Ecto neural progenitor cell (in vitro differentiated cells): ENCODE measurements at regions not wholly inside any gene's neighbourhood (a gene's known extent, or its start where the extent isn't known, plus 50 kb on each side); places are given as distances from the start of the nearest gene placed in this dataset.

ENCODE experiments used
- DNase-seq: peaks from one replicate; pipeline ENCODE4 v3.0.0-alpha.2; 2018; ENCODE audit warnings: low spot score

DNA sequence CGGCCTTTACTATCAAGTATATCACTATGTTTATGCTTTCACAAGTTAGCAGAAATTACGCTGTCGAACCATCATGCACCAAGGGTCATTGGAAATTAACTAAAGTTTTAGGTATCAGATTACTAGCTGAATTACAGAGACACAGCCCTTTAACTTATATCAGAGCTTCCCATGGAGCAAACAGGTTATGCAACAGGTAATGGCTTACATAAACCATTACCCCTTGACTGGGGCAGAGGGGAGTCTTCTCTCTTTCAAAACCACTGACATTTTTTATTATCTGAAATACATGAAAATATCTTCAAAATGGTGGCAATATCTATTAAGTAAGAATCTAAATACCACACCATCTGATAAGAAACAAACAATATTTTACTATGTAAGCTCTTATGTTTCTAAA lies 1692.9 kb upstream of the SLC10A2 start:
- DNase-seq, result no peak

DNA sequence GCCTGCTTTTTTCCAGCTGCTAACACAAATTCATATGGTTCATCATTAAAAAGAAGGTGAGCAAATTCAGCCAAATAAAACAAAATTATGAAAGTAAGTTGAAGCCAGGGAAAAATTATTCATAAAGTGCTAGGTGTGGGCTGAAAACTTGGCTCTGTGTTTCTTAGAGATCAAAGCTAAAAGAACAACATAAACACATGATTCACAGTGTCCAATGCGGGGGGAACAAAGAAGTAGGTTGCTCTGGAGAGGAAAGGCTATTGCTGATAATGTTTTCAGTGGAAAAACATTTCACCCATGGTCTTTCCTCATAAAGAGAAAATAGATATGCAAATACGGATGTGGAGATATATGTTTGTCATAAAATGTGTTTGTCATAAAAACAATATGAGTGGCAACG lies 1691.5 kb upstream of the SLC10A2 start:
- DNase-seq, result no peak

DNA sequence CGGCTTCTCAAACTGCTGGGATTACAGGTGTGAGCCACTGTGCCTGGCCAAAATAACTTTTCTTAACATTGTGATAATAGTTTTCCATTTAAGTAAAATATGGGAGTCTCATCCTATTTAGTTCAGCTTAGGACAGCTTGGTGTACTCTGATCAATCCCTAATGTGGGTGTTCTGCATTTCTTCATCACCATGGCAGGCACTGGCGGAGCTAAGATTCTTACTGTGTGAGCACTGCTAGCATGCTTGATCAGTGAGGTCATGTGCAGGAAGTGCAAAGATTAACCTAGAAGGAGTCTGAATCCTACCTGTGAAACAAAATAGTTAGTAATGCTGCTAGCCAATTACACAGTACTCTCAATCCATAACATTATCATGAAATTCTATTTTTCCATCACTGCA lies 1684.2 kb upstream of the SLC10A2 start:
- no peak for DNase-seq

DNA sequence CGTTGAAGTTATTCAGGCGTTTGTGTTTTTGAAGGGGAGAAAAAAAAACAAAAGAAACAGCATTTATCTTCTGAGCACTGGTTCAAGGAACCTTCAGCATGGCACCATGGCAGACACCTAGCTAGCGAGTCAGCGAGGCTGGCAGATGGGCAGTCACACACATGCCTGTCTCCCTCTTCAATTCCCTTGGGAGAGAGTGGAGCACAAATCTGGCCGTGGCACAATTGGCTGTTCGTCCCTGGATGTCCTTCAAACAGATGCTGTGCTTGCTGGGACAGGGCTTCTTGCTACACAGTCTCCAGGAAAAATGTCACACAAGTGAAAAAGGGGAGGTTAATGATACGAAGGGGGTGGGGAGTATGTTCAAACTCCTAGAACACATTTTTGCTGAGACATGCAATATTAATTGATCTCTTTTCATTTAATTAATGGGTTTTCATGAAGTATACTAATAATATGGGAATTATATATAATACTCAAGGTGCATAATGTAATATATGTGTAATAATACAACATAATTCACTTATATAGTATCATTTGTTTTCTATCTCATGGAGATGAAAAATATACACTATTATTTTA lies 1674.5 kb upstream of the SLC10A2 start:
- no peak for DNase-seq

DNA sequence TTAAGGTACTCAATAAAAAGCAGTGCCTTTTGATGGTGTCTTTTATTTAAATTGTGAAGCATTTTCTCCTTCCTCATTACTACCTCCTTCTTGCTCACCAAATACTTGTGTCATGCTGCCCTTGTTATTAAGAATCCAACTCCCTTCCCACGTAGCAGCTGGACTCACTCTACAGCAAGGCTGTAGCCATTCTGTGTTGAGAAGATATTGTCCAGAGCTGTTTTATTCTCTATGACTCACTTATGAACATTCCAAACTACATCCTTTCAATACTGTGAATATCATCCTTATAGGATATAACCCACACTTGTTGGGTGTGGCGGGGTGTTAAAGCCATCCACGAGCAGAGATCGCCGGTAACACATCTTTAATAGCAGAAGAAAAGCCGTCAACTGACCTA lies 1671.5 kb upstream of the SLC10A2 start:
- DNase-seq, result no peak

DNA sequence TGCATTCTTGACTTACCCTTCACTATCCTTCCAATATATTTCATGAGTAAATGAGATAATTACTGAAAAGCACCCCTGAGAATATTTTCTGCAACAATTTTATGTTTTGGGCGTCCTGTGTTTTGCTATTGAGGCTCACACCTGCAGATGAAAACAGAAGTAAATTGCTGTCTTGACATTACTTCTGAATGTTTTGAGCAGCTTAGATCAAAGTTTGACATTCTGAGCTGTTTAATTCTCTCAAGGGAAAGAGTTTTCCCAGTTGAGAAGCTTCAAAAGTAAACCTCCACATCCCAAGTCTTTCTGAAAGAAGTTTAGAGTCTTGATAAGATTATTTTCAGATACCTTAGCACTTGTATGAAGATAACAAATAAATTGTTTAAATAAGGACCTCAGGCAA lies 1667.2 kb upstream of the SLC10A2 start:
- DNase-seq, result no peak

DNA sequence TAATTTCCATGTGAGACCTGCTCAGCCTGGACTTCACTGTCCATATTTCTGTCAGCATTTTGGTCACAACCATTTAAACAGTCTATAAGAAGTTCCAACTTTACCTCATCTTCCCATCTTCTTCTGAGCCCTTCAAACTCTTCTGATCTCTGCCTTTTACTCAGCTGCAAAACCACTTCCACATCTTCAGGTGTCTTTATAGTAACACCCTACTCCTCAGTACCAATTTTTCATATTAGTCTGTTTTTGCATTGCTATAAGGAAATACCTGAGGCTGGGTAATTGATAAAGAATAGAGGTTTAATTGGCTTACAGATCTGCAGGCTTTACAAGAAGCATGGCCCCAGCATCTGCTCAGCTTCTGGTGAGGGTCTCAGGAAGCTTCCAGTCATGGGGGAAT lies 1648.9 kb upstream of the SLC10A2 start:
- DNase-seq, result no peak

DNA sequence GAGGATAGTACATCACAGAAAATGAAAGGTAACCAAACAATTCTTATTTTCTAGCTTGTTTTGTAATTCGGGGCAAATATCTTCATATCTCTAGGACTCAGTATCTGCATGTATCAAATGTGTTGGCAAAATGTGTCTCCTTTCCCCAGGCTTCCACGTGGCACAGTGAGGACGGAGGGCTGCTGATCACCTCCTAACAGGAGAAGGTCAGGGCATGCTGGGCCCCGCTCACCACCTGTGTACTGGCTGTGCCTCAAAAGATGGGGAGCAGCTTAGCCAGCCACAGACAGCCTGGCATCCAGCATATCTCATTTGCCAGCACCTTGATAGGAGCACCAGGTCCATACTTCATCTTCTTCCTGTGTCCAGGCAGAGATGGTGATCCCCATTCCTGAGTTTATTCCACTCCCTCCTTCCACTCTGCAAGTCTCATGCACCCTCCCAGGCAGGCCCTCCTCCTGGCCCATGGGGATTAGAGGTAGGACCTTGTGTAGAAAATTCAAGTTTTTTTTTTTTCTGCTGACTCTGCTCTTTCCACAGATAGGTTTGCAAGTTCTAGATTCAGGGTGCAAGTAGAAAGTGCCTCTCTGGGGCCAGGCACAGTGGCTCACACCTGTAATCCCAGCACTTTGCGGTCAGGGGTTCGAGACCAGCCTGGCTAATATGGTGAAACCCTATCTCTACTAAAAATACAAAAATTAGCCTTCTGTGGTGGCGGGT lies 1639.0 kb upstream of the SLC10A2 start:
- no peak for DNase-seq

DNA sequence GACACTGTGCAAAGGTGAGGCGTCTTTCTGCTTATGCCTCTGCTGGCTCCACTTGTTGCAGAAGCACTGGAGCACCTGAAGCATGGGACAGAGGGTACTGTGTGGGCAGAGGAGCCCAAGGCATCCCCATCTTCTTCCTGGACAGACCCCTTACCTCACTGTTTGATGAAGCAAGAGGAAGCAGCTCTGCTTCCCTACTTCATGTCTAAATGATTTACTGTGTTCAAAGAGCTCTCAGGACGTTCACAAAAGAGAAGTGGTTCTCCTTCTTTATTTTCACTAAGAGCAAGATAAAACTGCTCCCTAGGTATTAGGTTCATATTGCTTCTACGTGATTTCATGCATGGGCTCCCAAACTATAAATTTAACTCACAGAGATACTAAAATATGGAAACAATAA lies 1635.4 kb upstream of the SLC10A2 start:
- no peak for DNase-seq

DNA sequence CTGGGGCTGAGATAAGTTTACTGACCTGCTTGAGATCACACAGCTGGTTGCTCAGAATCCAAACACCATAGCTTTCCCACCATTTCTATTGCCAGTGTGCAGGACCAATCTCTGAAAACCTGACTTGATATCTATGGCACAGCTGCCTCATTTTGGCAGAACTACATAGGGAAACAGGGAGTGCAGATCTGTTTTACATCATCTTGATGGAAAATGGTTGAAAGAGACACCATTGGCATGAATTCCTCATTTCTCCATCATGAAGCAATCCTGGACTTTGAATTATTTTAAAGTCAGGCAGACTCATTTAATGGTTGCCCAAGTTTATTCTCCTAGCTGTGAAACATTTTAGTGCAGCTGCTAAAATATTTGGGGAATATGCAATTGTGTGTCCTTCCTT lies 1628.2 kb upstream of the SLC10A2 start:
- DNase-seq, result no peak

DNA sequence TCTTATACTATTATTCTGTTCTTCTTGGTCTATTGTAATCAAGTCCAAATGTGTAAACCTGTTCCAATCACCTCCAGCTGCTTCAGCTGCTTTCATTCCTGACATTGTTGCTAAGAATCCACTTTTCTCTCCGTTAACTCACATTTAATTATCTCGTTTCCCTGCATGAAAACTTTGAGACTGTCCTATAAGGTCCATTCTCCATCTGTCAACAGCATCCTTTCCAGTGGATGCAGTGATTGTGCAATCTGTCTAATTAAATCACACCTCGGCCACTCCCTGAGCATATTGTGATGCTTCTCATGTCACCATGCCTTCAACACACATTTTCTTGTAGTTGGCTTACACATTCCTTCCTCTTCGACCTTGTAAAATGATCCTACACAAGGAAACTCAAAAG lies 1626.9 kb upstream of the SLC10A2 start:
- no peak for DNase-seq

DNA sequence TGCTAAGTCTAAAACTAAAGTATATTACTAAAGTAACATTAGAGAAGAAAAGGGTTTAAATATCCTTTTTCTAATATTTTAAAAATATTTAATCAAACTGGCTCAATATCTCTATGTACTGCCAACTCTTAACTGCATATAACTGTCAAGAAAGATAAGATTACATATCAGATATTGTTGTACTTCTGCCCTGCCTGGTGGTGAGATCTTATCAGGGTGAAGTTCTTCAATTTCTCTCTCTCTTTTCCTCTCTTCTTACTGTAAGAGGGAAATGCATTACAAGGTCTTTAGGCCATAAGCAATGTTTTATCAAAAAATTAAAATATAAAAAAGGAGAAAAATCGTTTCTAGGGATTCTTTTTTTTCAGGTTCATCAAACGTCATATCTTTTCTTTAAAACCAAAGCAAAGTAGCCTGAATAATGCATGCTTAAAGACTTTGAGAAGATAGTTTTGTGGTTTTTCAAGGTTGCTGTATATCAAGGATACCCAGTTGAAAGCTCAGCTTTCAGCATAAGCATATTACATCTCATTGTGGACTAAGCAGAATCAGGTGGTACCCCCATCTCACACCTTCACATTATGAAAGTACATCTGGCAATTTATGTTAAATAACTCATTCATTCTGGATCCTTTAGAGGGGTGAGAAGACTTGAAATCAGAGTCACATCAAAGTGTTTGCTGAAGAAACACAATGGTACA lies 1625.7 kb upstream of the SLC10A2 start:
- DNase-seq, result no peak

DNA sequence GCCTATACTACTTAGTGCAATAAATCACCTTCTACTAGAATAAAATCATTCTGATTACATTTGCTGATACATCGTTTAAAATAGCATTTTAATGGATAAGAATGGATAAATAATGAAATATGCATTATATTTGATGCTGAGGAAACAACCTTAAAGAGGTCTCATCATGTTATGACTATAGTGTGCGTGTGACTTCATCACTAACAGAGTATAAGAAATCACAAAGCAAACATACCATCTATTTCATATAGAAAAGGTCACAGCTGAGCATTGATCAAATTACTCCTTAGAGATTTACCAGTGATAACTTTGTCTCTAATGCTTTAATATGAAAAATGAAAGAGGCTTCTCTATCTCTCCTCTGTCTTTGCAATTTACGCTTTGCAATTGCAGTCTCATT lies 1620.3 kb upstream of the SLC10A2 start:
- DNase-seq, result no peak

DNA sequence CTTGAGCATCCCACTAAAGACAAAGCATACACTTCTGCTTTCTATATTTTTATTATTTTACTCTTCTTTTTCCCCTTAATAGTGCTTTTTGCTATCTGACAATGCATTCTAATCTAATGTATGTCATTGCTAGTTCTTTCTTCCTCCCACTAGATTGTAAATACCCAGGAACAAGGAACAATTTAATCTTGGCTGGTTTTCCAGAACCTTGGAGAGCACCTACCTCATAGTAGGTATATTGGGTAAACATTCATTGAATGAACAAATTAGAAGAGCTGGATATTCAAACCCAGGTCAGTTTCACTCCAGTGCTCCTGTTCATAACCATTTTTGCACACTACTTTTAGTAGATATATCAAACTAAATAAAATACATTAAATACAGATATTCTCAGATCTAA lies 1617.6 kb upstream of the SLC10A2 start:
- no peak for DNase-seq

DNA sequence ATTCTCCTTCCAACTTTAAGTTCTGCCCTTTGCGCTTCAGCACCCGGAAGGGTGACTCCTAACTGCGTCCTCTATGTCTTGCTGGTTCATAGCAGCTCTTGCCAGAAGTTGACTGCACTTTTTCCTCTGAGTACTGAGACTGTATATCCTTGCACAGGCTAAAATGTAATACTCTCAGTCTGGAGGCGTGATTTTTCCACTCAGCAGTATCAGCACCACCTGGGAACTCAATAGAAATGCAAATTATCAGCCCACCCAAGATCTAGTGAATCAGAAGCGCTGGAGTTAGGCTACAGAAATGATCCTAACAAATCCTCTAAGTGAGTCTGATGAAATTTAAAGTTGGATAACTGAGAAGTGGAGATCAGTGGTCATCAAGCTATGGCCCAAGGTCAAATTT lies 1611.9 kb upstream of the SLC10A2 start:
- DNase-seq, result no peak

DNA sequence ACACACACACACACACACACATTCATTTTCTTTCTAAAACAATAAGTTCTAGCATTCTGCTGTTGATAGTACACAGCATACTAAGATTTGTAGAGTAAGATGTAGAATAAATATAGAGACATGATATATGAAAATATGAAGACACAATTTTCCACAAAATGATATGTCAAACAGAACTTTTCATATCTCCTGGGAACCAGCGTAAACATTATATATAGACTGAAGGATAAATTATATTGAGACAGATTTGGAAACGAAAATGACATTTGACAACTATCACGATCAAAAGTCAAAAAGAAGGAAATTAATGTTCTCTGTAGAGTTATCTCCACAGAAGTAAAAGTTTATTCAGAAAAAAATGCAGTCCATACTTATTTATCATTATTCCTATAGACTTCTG lies 1605.7 kb upstream of the SLC10A2 start:
- no peak for DNase-seq

DNA sequence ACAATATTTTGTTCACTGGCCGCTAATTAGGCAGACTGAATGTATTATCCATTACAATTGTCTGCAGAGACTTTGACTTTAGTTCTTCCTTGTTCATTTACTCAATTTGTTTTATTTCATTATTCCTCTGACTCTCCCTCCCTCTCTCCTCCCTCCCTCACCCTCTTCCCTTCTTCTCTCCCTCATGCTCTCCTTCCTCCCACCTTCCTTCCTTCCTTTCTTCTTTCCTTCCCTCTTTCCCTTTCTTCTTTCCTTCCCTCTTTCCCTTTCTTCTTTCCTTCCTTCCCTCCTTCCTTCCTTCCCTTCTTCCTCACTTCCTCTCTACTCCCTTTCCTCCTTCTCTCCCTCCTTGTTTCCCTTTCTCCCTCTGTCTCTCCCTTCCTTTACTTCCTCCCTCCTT lies 1591.0 kb upstream of the SLC10A2 start:
- no peak for DNase-seq

DNA sequence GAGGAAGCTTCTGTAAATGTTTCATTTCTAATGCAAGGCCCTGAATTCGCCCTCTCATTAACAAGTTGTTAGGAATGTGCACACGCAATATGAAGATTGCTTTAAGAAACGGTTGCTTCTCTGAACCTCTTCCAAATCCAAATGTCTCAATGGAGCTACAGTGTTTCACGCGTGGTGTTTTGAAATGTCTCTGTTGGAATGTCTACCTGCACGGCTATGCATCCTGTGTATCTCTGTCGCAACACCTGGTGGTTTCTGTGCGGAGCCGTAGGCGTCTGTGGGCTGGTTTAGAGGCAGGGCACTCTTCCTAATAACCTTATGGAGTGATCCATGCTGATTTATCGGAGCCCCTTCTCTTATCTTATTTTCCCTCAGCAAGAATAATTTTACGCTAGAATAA lies 1584.2 kb upstream of the SLC10A2 start:
- no peak for DNase-seq

DNA sequence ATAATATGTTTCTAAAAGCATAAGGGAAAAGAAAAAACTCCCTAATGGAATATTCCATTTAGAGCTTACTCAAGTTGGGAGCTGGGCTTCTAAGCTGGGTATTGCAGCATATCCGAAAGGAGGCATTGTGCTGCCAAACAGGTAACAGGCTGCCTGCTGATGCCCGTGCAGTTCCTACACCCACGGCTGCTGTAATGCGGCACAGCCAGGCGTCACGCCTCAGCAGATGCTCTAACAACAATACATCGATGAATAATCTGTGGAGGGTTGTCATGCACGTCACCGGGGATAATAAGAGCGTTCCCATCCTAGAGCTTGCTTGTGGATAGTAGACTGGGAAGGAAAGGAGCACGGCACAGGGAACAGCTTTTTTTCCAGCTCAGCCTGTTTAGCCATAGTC lies 1582.1 kb upstream of the SLC10A2 start:
- no peak for DNase-seq

DNA sequence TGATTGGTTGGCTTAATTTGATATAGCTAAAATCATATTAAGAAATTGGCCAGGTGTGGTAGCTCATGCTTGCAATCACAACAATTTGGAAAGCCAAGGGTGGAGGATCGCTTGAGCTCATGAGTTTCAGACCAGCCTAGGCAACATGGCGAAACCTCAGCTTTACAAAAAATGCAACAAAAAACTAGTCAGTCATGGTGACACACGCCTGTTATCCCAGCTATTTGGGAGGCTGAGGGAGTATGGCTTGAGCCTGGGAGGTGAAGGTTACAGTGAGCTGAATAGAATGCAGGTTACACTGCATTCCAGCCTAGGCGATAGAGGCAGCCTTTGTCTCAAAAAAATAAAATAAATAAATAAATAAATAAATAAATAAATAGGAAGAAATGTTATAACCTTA lies 1579.6 kb upstream of the SLC10A2 start:
- no peak for DNase-seq

DNA sequence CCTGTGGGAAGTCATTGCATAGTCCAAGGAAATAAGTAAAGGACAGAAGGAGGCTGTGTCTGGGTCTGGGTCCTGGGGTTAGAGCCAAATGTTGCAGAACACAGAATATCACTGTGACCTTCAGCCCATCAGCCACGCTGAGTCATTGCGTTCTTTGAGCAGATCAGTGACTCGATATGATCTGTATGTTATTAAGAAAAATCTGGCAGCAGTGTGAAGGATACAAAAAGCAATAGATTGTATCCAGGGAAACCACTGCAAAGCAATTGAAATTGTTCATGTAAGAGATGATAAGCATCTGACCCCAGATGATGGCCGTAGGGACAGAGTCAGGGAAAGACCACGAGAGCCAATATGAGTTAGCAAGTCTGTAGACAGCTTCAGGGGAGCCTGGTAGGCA lies 1575.1 kb upstream of the SLC10A2 start:
- no peak for DNase-seq

DNA sequence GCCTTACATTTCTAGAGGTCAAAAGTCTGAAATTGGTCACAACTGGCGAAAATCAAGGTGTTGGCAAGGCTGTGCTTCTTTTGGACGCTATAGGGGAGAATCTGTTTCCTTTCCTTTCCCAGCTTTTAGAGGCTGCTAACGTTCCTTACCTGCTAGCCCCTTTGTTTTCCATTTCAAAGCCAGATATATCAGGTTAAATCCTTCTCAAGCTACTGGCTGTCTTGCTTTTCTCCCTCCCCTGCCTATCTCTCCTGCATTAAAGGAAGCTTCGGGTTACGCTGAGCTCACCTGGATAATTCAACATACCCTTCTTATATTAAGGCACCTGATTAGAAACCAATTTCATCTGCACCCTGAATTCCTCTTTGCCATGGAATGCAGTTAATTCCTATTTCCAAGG lies 1569.7 kb upstream of the SLC10A2 start:
- DNase-seq, result no peak

DNA sequence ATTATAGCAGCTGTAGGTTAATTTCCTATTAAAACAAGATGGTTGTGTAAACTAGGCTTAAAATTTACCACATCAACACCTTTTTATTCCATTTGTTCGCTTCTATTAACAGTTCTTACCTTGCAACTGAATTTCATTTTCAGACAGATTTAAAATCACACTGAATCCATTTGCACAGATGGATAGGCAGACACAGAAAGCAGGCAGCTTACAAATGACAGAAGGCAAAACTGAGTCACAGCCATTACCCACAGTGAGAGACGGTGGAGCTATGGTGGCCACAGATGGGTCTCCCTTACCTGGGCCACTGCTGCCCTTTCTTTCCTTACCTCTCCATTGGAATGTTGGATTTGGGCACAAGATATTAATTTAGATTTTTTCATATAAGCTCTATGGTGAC lies 1567.8 kb upstream of the SLC10A2 start:
- no peak for DNase-seq

DNA sequence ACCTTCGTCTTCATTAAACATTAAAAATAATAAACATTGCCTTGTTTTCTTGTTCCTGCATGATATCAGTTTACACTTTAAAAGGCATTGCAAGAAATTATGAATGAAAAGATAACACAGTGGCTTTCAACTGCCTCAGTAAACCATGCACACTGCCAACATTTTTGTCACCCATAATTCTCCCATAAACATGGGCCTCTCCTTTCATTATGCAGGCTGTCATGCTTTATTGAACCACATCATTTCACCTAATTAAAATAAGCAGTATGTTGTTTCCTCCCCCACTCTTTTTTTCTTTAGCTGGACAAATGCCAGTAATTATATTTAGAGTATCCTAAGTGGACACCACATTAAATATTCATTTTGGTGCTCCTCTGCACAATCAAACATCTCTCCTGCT lies 1566.5 kb upstream of the SLC10A2 start:
- no peak for DNase-seq
